ENCODE measurements at regions not wholly inside any gene's neighbourhood (a gene's known extent, or its start where the extent isn't known, plus 50 kb on each side); places are given as distances from the start of the nearest gene placed in this dataset.

- no peak overlapping the region for H3K27ac ChIP-seq
- TF ChIP-seq CTCF (IDR thresholded peaks at IDR 0.05), result no peak
- TF ChIP-seq ZFX (IDR thresholded peaks at IDR 0.05; ENCODE audit: borderline replicate concordance), result no peak
Observed at GRCh38 chr3:113051787-113052186, 61.0 kb downstream of the GTPBP8 start.

GRCh38 chr3:113053169-113053568 is 62.4 kb downstream of the GTPBP8 start:
- no peak overlapping the region for H3K27ac ChIP-seq

GRCh38 chr3:113054552-113054951 is 63.8 kb downstream of the GTPBP8 start:
- no peak for TF ChIP-seq ZFX (IDR thresholded peaks at IDR 0.05; ENCODE audit: borderline replicate concordance)
- TF ChIP-seq CTCF (IDR thresholded peaks at IDR 0.05), result no peak
- H3K27ac ChIP-seq, result no peak overlapping the region

More at GRCh38 chr3:113053169-113053568, 62.4 kb downstream of the GTPBP8 start:
- TF ChIP-seq ZFX (IDR thresholded peaks at IDR 0.05; ENCODE audit: borderline replicate concordance) (no peak), CTCF (IDR thresholded peaks at IDR 0.05) (no peak)

- no peak overlapping the region for H3K27ac ChIP-seq
- TF ChIP-seq ZFX (IDR thresholded peaks at IDR 0.05; ENCODE audit: borderline replicate concordance) (no peak), CTCF (IDR thresholded peaks at IDR 0.05) (no peak)
Observed at GRCh38 chr3:113055201-113055600, 64.4 kb downstream of the GTPBP8 start.

GRCh38 chr3:113055961-113056360 is 65.2 kb downstream of the GTPBP8 start:
- H3K27ac ChIP-seq, result no peak overlapping the region
- TF ChIP-seq CTCF (IDR thresholded peaks at IDR 0.05) (no peak), ZFX (IDR thresholded peaks at IDR 0.05; ENCODE audit: borderline replicate concordance) (no peak)

GRCh38 chr3:113057117-113057516 is 66.3 kb downstream of the GTPBP8 start:
- H3K27ac ChIP-seq, result no peak overlapping the region

GRCh38 chr3:113058188-113058587 is 67.4 kb downstream of the GTPBP8 start:
- H3K27ac ChIP-seq, result no peak overlapping the region

More at GRCh38 chr3:113057117-113057516, 66.3 kb downstream of the GTPBP8 start:
- TF ChIP-seq CTCF (IDR thresholded peaks at IDR 0.05) (no peak), ZFX (IDR thresholded peaks at IDR 0.05; ENCODE audit: borderline replicate concordance) (no peak)

More at GRCh38 chr3:113058188-113058587, 67.4 kb downstream of the GTPBP8 start:
- no peak for TF ChIP-seq ZFX (IDR thresholded peaks at IDR 0.05; ENCODE audit: borderline replicate concordance)
- no peak for TF ChIP-seq CTCF (IDR thresholded peaks at IDR 0.05)
